Fibroblast of upper back skin (primary cell): ENCODE measurements at regions not wholly inside any gene's neighbourhood (a gene's known extent, or its start where the extent isn't known, plus 50 kb on each side); places are given as distances from the start of the nearest gene placed in this dataset.

Source experiments
- DNase-seq: peaks from one replicate; pipeline ENCODE4 v3.0.0-alpha.2; 2013

DNA sequence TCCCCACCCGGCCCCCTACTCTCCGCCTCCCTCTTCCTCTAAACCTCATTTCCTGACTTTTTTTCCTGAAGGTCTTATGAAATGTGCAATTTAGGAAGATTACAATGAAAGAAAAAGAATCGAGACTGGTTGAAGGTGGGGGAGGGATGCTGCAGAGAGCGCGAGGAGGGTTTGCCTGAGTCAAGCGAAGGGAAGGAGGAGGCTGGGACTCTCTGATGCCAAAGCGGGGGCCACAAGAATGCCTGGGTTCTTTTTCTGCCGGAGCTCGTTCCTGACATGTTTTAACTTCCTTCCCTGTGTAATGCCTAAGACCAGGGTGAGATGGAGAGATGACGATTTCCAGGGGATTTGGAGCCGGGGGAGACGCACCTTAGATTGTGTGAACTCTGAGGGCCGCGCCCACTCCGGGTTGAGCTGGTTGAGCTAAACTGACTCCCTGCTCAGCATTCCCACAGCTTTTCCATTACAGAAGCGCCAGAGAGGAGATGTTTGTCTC, 270.5 kb upstream of the SORL1-AS1 start:
- peak; percentile 37 for DNase-seq

- peak; percentile 91 for DNase-seq
Observed at GRCh38 chr11:121722431-121723245, 269.9 kb upstream of the SORL1-AS1 start.

- DNase-seq, result no peak
Observed at GRCh38 chr11:121721961-121722360, 269.2 kb upstream of the SORL1-AS1 start.

GRCh38 chr11:121721448-121721847, 268.7 kb upstream of the SORL1-AS1 start:
- DNase-seq, result no peak

DNA sequence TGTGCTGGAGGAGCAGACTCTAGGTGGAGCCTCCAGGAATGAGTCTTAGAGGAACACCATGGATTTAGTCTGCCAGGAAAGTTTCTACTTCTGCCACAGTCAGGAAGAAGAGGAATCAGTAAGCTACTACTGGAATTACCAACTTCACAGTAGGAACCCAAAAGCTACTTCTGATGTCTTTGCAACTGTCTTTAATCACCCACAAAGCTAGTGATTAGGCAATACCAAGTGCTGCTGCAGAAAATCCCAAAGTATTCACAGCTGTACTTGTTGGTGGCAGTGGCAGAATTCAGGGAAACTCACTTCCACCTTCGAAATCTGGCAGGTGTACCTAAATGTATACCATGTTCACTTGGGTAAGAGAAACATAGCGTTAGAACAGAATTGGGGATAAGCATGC, 264.5 kb upstream of the SORL1-AS1 start:
- no peak for DNase-seq

- peak; percentile 88 for DNase-seq
Observed at GRCh38 chr11:121716060-121716459, 263.3 kb upstream of the SORL1-AS1 start.

- DNase-seq, result peak; percentile 32
Observed at GRCh38 chr11:121715405-121715804, 262.6 kb upstream of the SORL1-AS1 start.

DNA sequence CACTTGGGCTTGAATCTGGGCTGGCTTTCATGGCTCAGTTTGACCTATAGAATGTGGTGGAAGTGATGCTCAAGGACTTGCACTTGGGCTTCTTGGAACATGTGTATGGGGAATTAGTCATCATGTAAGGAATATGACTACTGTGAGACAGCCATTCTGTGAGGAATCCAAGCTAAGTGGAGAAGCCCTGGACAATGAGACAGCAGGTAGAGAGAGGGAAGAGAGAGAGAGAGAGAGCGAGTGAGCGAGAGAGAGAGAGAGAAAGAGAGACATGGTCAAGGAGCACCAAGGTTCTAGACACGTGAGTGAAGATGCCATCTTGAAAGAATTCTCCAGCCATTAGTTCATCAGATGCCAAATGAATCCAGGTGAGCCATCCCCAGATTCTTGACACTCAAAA, 261.6 kb upstream of the SORL1-AS1 start:
- peak; percentile 47 for DNase-seq

GRCh38 chr11:121711939-121712338, 259.2 kb upstream of the SORL1-AS1 start:
- peak; percentile 62 for DNase-seq

- no peak for DNase-seq
Observed at GRCh38 chr11:121711236-121711635, 258.5 kb upstream of the SORL1-AS1 start.

- no peak for DNase-seq
Observed at GRCh38 chr11:121706884-121707420, 254.2 kb upstream of the SORL1-AS1 start.

GRCh38 chr11:121703201-121703600, 250.4 kb upstream of the SORL1-AS1 start:
- DNase-seq, result peak; percentile 41

- DNase-seq, result no peak
Observed at GRCh38 chr11:121700968-121701367, 248.2 kb upstream of the SORL1-AS1 start.

DNA sequence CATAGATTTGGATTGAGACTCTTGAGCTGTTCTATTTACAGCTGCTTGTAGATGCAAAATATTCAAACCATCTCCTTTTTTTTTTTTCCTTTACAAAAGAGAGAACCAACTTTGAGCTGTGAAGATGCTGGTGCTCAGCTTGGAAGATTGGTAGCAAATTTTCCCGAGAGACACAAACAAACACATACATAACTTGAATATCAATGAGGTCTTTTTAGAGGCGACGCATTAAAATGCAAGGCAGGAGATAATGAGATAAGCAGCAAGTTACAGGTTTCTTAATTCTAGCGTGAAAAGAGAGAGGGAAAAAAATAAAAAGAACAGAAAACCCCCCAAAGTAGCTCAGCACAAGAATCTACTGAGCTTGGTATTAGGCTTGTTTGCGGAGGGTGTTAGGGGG, 247.0 kb upstream of the SORL1-AS1 start:
- DNase-seq, result no peak

- DNase-seq, result no peak
Observed at GRCh38 chr11:121696931-121697670, 244.3 kb upstream of the SORL1-AS1 start.

GRCh38 chr11:121696177-121696871, 243.6 kb upstream of the SORL1-AS1 start:
- DNase-seq, result no peak

GRCh38 chr11:121692236-121692635, 239.5 kb upstream of the SORL1-AS1 start:
- peak; percentile 31 for DNase-seq

DNA sequence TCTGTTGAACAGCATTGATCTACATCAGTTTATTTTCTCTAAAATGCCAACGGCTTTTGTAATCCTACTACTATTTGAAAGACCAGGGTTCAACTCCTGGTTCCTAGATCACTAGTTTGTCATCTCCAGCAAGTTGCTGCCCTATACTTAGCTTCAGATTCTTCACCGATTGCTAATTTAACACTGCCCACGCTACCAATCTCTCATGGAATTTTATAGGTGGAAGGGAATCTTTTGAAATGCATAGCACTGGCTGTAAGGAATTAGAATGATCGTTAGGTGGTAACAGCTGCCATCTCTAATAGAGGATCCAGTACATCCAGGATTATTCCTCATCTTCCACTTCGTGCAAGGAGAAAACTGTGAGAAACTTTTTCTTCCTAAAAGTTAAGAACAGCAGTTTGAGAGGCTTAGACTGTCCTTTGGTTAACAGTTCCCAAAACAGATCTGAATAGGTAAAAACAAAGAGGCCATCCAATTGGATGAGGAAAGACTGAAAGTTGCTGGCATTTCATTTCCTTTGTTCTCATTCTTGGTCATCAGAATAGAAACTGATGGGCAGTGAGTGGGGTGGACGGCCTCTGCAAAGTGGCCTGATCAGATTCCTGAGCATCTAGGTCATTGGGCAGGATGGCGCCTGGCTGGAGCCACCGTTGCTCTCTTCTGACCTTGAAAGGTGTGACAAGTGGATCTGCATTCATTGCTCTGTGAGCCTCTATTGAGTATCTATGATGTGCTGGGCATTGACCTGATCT, 236.3 kb upstream of the SORL1-AS1 start:
- no peak for DNase-seq

- DNase-seq, result peak; percentile 59
Observed at GRCh38 chr11:121688055-121688491, 235.3 kb upstream of the SORL1-AS1 start.

GRCh38 chr11:121683791-121684190, 231.0 kb upstream of the SORL1-AS1 start:
- no peak for DNase-seq
